Endodermal cell (in vitro differentiated cells): ENCODE measurements at regions not wholly inside any gene's neighbourhood (a gene's known extent, or its start where the extent isn't known, plus 50 kb on each side); places are given as distances from the start of the nearest gene placed in this dataset.

ENCODE experiments used
- DNase-seq: peaks from one replicate; pipeline ENCODE4 v3.0.0-alpha.2; 2017
- H3K27ac ChIP-seq: 2 replicates; pipeline ENCODE4 v1.5.1; 2013; ENCODE audit warnings: mild to moderate bottlenecking, low read depth, low read length, moderate library complexity
- H3K27me3 ChIP-seq: 2 replicates; pipeline ENCODE4 v1.6.1; 2013; ENCODE audit warnings: mild to moderate bottlenecking, low read length, moderate library complexity; ENCODE audit not compliant: insufficient read depth, control insufficient read depth, poor library complexity, severe bottlenecking
- H3K36me3 ChIP-seq: 2 replicates; pipeline ENCODE4 v1.7.0; 2013; ENCODE audit warnings: mild to moderate bottlenecking, low read length, moderate library complexity; ENCODE audit not compliant: control insufficient read depth, insufficient read depth
- H3K4me1 ChIP-seq: one replicate; pipeline ENCODE4 v1.7.0; 2013; ENCODE audit warnings: low read length; ENCODE audit not compliant: control insufficient read depth, insufficient read depth
- H3K4me3 ChIP-seq: 2 replicates; pipeline ENCODE4 v1.5.1; 2013; ENCODE audit warnings: mild to moderate bottlenecking, low read length, moderate library complexity
- H3K9ac ChIP-seq: 2 replicates; pipeline ENCODE4 v1.6.1; 2013; ENCODE audit warnings: mild to moderate bottlenecking, low read length, moderate library complexity; ENCODE audit not compliant: poor library complexity, severe bottlenecking; ENCODE audit errors: extremely low read depth
- H3K9me3 ChIP-seq: 2 replicates; pipeline ENCODE4 v1.6.1; 2013; ENCODE audit warnings: mild to moderate bottlenecking, low read length, moderate library complexity; ENCODE audit not compliant: control insufficient read depth
- H3K27ac Mint-ChIP-seq: 2 replicates; pipeline ENCODE4 v1.8.0; 2020; ENCODE audit warnings: mixed read lengths
- H3K27me3 Mint-ChIP-seq: 2 replicates; pipeline ENCODE4 v1.8.0; 2021; ENCODE audit warnings: mild to moderate bottlenecking, mixed read lengths; ENCODE audit not compliant: insufficient read depth
- H3K36me3 Mint-ChIP-seq: 2 replicates; pipeline ENCODE4 v1.8.0; 2020; ENCODE audit warnings: low read depth, mixed read lengths
- H3K4me1 Mint-ChIP-seq: 2 replicates; pipeline ENCODE4 v1.8.0; 2020; ENCODE audit warnings: mixed read lengths
- H3K4me3 Mint-ChIP-seq: 2 replicates; pipeline ENCODE4 v1.8.0; 2020; ENCODE audit warnings: mild to moderate bottlenecking, moderate library complexity, mixed read lengths
- H3K9me3 Mint-ChIP-seq: 2 replicates; pipeline ENCODE4 v1.8.0; 2020; ENCODE audit warnings: mild to moderate bottlenecking, mixed read lengths
- WGBS, 2 experiments: methylation state at CpG; one replicate each; pipeline versions ENCODE4 v1.1.5 to v1.1.7; 2013; ENCODE audit warnings: missing lambda C conversion rate in 2 of 2, mixed read lengths in 1 of 2; ENCODE audit not compliant: insufficient coverage in 1 of 2, insufficient read length in 1 of 2; 5-methylcytosine and 5-hydroxymethylcytosine counted together
- TF ChIP-seq, protein P1 (sequence below): fragments of 200-600 bp; sonication (generic); conservative IDR thresholded peaks from 2 replicates; pipeline ENCODE4 v1.5.0; 2021; ENCODE audit warnings: antibody characterized with exemption, mild to moderate bottlenecking

DNA sequence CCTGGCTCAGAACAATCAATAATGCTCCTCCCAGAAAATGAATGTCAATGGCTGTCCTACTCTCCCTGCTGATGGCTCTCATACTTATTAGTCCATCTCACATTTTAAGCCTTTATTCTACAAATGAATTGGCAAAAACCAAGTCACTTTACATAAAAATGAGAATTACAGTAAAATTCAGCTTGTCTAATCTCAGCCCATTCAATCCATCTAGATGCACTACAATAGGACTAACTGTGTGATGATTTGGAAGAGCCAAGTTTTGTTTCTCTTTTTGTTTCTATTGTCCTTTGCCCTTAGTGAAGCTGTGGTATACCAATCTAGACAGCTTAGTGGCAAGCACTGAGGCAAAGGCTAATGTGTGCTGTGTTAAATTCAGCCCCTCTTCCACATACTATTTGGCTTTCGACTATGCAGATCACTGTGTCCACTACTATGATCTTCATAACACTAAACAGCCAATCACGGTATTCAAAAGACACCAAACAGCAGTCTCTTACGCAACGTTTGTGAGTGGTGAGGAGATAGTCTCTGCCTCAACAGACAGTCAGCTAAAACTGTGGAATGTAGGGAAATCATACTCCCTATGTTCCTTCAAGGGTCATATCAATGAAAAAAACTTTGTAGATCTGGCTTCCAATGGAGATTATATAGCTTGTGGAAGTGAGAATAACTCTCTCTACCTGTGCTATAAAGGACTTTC lies 140.8 kb upstream of the ZNF462 start:
- Mint-ChIP-seq H3K4me1 (peaks cover 1% of the 10 kb centered on the region), H3K27me3 (no peaks in the 10 kb centered on the region), H3K9me3 (no peaks in the 10 kb centered on the region), H3K36me3 (no peaks in the 10 kb centered on the region), H3K27ac (no peak overlapping the region), H3K4me3 (no peak overlapping the region)
- DNase-seq = no peak
- H3K9ac ChIP-seq = no peak overlapping the region
- TF ChIP-seq, protein P1, sequence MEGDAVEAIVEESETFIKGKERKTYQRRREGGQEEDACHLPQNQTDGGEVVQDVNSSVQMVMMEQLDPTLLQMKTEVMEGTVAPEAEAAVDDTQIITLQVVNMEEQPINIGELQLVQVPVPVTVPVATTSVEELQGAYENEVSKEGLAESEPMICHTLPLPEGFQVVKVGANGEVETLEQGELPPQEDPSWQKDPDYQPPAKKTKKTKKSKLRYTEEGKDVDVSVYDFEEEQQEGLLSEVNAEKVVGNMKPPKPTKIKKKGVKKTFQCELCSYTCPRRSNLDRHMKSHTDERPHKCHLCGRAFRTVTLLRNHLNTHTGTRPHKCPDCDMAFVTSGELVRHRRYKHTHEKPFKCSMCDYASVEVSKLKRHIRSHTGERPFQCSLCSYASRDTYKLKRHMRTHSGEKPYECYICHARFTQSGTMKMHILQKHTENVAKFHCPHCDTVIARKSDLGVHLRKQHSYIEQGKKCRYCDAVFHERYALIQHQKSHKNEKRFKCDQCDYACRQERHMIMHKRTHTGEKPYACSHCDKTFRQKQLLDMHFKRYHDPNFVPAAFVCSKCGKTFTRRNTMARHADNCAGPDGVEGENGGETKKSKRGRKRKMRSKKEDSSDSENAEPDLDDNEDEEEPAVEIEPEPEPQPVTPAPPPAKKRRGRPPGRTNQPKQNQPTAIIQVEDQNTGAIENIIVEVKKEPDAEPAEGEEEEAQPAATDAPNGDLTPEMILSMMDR = no peak
- 80% methylated on average over 4 of the region's 4 CpGs; no CpG with 5 or more reads in 1 of the 2 experiments for WGBS, 2 experiments
- no peak overlapping the region for H3K27ac ChIP-seq
- H3K36me3 ChIP-seq = no peaks in the 10 kb centered on the region
- H3K4me1 ChIP-seq = no peaks in the 10 kb centered on the region
- no peak overlapping the region for H3K4me3 ChIP-seq
- no peaks in the 10 kb centered on the region for H3K9me3 ChIP-seq
- no peaks in the 10 kb centered on the region for H3K27me3 ChIP-seq

DNA sequence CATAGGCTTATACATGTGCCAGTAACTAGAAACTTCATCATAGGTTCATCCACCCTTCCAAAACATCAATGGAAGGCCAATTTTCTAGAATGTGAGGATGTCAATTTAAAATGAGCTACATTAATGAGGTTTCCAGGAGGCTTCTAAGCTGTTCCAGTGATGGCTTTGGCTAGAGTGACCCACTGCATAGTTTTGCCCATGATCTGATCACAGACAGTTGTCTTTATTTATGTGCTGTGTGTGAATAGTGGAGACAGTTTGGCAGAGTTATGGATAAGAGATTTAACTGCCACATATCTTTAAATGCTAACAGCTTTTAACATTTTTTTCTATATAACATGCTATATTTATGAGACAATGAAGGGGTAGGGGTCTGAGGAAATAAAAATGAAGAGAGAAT lies 139.0 kb upstream of the ZNF462 start:
- H3K9me3 ChIP-seq = no peaks in the 10 kb centered on the region
- H3K27ac ChIP-seq = no peak overlapping the region
- no peaks in the 10 kb centered on the region for H3K9me3 Mint-ChIP-seq
- no peaks in the 10 kb centered on the region for H3K27me3 ChIP-seq
- no peaks in the 10 kb centered on the region for H3K36me3 ChIP-seq
- no peak for DNase-seq
- TF ChIP-seq, protein P1 = no peak
- H3K4me3 Mint-ChIP-seq = no peak overlapping the region
- no peak overlapping the region for H3K9ac ChIP-seq
- no peak overlapping the region for H3K4me3 ChIP-seq
- no peaks in the 10 kb centered on the region for H3K36me3 Mint-ChIP-seq
- H3K4me1 ChIP-seq = no peaks in the 10 kb centered on the region
- H3K27me3 Mint-ChIP-seq = no peaks in the 10 kb centered on the region
- no peak overlapping the region for H3K27ac Mint-ChIP-seq
- H3K4me1 Mint-ChIP-seq = no peaks in the 10 kb centered on the region

DNA sequence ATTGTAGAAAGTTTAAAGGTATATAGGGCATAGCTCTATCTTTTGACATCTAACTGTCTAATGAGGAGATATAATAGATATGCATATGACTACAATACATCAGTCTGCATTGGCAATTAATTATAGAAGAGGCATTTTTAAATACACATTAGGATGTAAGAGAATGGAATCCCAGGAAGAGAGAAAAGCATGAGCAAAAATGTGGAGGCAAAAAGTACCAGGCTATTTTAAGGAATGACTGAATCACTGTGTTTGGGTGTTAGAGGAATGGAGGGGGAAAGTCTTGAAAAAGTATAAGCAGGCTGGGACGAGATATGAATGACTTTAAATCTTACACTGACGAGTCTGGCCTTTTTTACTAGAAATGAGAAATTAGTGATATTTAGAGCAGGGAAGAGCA lies 138.4 kb upstream of the ZNF462 start:
- TF ChIP-seq, protein P1 = no peak
- H3K36me3 ChIP-seq = no peaks in the 10 kb centered on the region
- no peaks in the 10 kb centered on the region for H3K9me3 Mint-ChIP-seq
- H3K4me1 Mint-ChIP-seq = no peaks in the 10 kb centered on the region
- WGBS, 2 experiments = 85 to 92% methylated on average over 2 of the region's 2 CpGs
- H3K27me3 ChIP-seq = no peaks in the 10 kb centered on the region
- no peaks in the 10 kb centered on the region for H3K36me3 Mint-ChIP-seq
- no peak for DNase-seq
- H3K27ac ChIP-seq = no peak overlapping the region
- no peaks in the 10 kb centered on the region for H3K4me1 ChIP-seq
- H3K27me3 Mint-ChIP-seq = no peaks in the 10 kb centered on the region
- H3K4me3 Mint-ChIP-seq = no peak overlapping the region
- H3K27ac Mint-ChIP-seq = no peak overlapping the region
- no peak overlapping the region for H3K9ac ChIP-seq
- H3K9me3 ChIP-seq = no peaks in the 10 kb centered on the region
- no peak overlapping the region for H3K4me3 ChIP-seq
